Omental fat pad (tissue), 3 donors: ENCODE measurements at regions not wholly inside any gene's neighbourhood (a gene's known extent, or its start where the extent isn't known, plus 50 kb on each side); places are given as distances from the start of the nearest gene placed in this dataset.

Experiments
- ATAC-seq: fragments of 150-250 bp; one replicate; pipeline ENCODE4 v1.9.1; 2016; ENCODE audit warnings: mild to moderate bottlenecking, moderate library complexity; ENCODE audit not compliant: low FRiP score
- DNase-seq: peaks from one replicate; pipeline ENCODE4 v3.0.0-alpha.2; 2019; ENCODE audit warnings: low spot score
- CTCF ChIP-seq, 3 donors: fragments of 450-650 bp; IDR thresholded peaks; one replicate each; pipeline ENCODE4 v1.5.1; 2016 to 2017; ENCODE audit warnings: antibody characterized with exemption in 3 of 3, mild to moderate bottlenecking in 3 of 3, moderate library complexity in 2 of 3

DNA sequence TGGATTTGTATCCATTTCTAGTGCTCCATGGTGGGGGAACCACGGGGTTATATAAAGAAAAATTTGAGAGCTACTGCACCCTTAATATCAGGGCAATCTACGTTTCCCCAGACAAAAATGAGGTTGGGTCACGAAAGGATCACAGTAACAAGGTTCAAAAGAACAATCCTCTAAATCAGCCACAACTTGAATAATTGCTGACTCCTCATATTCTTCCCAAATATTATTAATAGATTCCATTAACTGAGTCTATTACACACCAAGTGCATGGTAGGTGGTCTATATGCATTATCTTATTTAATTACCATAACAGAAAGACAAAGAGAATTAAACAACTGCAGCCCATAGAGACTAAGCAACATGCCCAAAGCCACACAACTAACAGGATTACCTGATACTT, 438.2 kb downstream of the ETNK1 start:
- ATAC-seq (no peak), DNase-seq (no peak)
- no peak for TF ChIP-seq CTCF (IDR thresholded peaks at IDR 0.05)

DNA sequence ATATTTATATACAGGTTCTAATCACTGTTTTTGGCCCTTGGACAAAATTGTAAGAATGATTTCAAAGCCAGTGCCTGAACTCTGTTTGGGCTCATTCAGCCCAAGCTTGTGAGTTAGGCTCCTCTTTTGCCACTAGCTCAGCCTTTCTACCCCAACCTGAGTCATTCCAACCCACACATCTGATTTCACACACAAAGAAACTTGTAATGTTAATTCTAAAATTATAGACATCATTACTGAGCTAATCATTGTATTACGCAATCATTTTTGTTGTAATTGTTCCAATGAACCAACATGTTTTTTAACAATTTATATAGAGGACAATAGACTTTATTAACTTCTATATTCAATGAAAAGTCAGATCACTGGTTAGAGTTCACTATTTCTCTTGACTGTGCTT, 441.1 kb downstream of the ETNK1 start:
- no peak for TF ChIP-seq CTCF (IDR thresholded peaks at IDR 0.05)
- DNase-seq (no peak), ATAC-seq (no peak)

- no peak for ATAC-seq
- no peak for TF ChIP-seq CTCF (IDR thresholded peaks at IDR 0.05)
- no peak for DNase-seq
Measured at GRCh38 chr12:23083267-23083666, 458.3 kb downstream of the ETNK1 start.

DNA sequence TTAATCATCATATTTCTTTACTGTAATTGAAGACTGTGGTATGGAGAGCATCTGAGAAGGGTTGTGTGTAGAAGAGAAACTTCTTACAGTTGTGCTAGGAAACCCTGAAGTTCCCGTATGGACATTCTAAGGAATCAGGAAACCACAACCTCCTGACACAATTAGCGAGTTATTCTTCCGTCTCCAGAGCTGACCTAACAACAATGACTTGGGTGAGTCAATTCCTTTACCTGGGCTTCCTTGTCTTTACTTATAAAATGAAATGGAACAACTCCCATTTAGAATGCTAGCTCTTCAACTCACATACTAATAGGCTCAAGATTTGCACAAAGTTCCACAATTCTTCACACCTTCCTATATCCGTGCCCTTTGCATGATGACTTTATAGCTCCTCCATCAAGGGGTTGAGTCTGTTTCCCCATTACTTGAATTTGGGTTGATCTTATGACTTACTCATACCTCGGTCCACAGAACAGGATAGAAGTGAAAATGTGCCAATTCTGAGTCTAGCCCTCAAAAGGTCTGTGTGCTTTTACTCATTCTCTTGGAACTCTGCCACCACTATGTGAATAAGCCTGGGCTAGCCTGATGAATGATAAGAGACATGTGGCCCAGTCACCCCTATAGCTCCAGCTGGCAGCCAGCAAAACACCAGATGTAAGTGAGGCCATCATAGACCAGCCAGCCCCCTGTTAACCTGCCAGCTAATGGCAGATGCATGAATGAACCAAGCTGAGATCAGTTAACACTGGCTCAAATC, 459.4 kb downstream of the ETNK1 start:
- ATAC-seq = no peak
- TF ChIP-seq CTCF (IDR thresholded peaks at IDR 0.05) = no peak
- no peak for DNase-seq

GRCh38 chr12:23088594-23088993, 463.6 kb downstream of the ETNK1 start:
- ATAC-seq (no peak), DNase-seq (no peak)

DNA sequence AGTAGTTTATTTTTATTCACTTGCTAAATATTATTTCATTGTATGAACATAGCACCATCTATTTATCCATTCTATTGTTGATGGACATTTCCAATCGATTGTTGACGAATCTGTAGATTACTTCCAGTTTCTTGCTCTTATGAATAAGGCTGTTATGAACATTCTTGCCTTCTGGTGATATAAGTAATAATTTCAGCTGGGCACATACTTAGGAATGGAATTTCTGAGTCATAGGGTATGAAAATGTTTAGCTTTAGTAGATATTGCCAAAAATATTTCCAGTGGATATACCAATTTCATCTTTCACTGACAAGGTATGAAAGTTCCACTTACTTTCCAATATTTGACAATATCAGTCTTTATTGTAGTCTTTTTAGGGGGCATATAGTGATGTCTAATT, 468.5 kb downstream of the ETNK1 start:
- no peak for TF ChIP-seq CTCF (IDR thresholded peaks at IDR 0.05)
- no peak for DNase-seq
- no peak for ATAC-seq

More at GRCh38 chr12:23088594-23088993, 463.6 kb downstream of the ETNK1 start:
- TF ChIP-seq CTCF (IDR thresholded peaks at IDR 0.05) = no peak

- no peak for TF ChIP-seq CTCF (IDR thresholded peaks at IDR 0.05)
- ATAC-seq = no peak
- DNase-seq = no peak
Measured at GRCh38 chr12:23096321-23096720, 471.4 kb downstream of the ETNK1 start.
